Skin epidermis (tissue), 12 donors: ENCODE measurements at regions not wholly inside any gene's neighbourhood (a gene's known extent, or its start where the extent isn't known, plus 50 kb on each side); places are given as distances from the start of the nearest gene placed in this dataset.

Source experiments
- H3K27ac ChIP-seq, 21 experiments: fragments of 200-600 bp; sonication (generic) in 11 of 21; one replicate each; pipeline ENCODE4 v1.5.0; 2020; ENCODE audit warnings: mild to moderate bottlenecking in 3 of 21, inconsistent platforms in 2 of 21, moderate library complexity in 2 of 21
- H3K4me3 ChIP-seq, 7 experiments: fragments of 200-600 bp; sonication (generic) in 2 of 7; one replicate each; pipeline ENCODE4 v1.5.0; 2020; ENCODE audit warnings: inconsistent platforms in 2 of 7, mild to moderate bottlenecking in 2 of 7, moderate library complexity in 1 of 7

DNA sequence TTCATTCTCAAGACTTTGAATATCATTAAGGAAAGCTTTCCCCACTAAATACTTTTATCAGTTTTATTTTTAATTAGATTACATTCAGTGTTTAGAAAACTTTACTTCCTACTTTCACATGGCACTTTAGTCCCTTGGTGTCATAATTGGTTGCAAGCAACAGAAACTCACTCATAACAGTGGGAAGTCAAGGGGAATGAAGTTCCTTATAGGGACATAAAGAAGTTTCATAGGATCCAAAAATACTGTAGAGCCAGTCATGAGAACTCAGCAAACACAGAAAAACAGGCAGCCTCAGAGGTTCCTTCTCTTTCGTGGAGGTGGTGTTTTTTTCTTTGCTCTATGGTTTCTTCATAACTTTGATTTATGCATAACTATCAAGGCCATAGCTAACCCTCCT, 809.0 kb downstream of the BCL11A start:
- no peak overlapping the region for H3K27ac ChIP-seq
- no peak overlapping the region for H3K4me3 ChIP-seq

DNA sequence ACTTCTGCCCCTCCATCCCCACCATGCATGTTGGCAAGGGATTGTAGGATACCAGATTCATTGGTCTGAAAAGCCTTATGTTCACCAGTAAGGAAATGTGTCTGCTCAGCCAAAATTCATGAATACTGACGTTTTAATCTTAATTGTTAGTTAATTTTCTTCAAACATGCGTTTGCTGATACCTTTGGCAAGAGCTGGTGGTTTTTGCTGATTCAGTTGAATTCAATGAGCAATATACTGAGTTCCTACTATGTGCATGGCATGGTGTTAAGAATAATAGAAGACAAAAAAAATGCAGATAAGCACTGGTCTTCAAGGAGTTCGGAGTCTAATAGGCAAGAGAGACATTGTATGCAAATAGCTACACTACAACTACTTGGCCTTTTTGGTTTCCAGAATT, 811.6 kb downstream of the BCL11A start:
- no peak overlapping the region for H3K4me3 ChIP-seq
- no peak overlapping the region for H3K27ac ChIP-seq

DNA sequence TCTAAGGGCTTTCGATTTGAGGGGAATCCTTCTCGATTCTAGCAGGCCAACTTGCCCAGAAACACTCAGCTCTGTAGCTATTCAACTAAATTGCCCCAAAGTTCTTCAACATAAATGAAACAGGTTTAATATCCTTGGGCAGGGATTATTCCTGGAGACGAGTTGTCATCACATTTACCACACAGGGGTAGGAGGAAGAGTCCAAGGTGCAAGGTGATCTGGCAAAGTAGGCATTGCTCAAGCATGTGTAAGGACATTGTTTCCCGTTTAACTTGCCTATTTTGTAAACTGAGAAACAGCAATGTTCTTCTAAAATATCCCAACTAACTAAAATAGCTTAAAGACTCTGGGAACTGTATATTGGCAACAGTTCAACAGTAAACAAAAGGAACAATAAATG, 814.3 kb downstream of the BCL11A start:
- no peak overlapping the region for H3K4me3 ChIP-seq

DNA sequence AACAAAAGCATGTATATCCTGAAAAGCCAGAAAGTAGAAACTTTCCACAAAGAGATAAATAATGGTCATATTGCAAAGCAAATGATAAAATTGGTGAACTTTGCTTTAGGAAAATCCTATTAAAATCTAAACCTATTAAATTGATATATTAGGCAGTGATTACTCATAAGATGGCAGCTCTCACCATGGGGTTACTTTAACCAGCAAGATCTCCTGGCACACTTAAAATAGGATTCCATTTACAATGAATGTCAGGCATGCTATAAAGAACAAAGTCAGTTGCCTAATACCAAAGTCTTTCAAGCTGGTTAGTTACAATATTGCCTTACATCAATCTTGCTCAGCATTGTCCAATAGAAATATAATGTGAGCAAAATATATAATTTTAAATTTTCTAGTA, 816.2 kb downstream of the BCL11A start:
- H3K4me3 ChIP-seq: no peak overlapping the region
- H3K27ac ChIP-seq: no peak overlapping the region

More for the DNA sequence above, 814.3 kb downstream of the BCL11A start:
- no peak overlapping the region for H3K27ac ChIP-seq

DNA sequence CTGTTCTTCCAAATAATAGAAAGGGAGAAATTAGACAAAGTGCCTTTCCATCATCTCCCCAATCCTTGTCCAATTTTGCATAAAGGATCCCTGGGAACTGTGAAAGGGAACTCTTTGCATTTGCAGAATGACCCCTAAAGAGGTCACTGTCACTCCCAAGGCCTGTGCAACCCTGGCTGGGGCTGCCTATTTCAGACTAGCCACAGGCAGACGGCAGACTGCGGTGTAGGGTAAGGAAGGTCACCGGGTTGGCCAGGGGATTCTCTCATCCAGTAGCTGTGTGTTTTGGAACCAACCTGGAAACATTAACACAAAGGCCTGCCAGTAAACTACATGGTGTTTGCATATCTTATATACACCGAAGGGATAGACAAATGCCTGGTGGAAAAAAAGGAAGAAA, 818.7 kb downstream of the BCL11A start:
- Histone ChIP-seq H3K4me3 (no peak overlapping the region), H3K27ac (no peak overlapping the region)

DNA sequence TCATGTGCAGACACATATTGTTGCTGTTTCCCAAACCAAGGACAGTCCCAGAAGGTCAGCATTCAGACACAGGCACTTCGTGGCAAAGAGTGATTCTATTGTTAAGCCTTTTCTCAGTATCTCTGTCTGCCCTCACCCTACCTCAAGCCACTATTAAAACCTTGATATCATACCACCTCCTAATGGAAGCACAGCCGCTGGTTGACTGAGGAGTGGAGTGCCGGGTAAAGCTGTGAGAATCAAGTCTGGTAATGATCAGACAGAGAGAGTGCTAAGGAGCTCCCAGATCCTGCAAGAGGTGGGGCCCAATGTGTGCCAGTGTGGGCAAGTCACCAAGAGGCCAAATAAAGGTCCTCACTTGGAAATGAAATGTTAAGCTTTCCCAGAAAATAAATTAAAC, 819.5 kb downstream of the BCL11A start:
- Histone ChIP-seq H3K27ac (no peak overlapping the region), H3K4me3 (no peak overlapping the region)

DNA sequence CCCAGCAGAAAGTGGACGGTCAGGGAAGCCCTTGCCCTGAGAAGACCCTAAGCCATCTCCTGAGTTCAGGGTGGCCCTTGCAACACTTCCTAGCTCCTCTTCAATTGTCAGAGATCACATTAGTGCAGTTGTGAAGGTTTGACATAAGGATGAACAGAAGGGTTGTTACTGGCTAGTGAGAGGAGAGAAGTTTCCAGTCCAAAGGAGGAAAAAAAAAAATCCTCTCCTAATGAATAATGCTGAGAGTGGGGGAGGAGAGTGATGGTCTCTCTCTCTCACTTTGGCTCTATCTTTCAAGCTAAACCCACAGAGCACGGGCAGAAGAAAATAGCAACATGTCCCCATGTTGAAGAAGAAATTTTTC, 819.9 kb downstream of the BCL11A start:
- H3K27ac ChIP-seq: no peak overlapping the region

DNA sequence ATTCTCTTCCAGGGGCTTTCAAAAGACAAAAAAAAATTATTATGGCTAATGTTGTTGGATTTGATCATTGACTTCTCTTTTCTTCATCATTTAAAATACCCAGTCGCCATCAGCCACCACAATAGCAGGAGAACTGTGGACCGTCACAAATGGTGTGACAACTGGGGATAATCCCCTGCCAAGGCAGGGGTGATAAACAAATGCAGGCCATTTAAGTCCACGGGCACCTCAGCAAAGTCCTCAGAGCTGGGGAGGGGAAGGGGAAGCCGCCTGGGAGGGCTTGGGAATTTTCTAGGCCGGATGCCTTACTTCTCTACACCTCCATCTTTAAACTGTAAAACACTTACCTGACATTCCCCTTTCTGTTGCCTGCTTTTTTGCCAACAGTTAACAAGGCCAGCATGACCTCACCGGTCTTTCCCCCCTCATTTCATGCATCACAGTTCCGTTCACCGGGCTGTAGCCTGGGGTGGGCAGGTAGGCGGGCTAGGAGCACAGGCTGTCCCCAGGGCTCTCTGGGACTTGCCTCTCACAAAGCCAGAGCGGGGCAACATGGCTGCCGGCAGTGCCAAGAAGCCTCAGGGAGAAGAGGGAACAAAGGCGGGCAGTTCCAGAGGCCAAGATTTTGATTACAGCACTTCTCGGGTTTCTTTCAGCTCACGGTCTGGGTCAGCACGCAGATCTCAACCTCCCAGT, 820.4 kb downstream of the BCL11A start:
- Histone ChIP-seq H3K27ac (no peak overlapping the region), H3K4me3 (no peak overlapping the region)

More for the DNA sequence above, 819.9 kb downstream of the BCL11A start:
- H3K4me3 ChIP-seq: no peak overlapping the region

DNA sequence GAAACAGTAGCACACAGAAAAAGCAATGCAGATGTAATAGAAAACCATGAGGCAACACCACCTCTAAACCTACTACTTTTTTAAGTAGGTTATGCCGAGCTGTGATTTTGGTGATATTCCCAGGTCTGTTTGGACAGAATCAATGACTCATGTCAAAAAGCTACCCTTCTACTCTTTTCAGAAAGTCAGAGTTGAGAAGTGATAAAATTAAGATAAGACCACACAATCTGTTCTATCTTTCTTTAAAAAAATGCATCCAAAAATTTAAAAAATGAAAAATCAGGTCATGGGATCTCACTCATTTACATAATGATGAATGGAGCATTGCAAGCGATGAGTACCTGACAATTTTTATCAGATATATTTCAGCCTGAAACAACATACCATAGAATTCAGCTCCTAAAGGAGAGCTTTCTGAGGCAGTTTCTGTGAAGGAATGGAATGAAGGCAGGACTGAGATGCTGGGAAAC, 826.3 kb downstream of the BCL11A start:
- Histone ChIP-seq H3K27ac (no peak overlapping the region), H3K4me3 (no peak overlapping the region)

DNA sequence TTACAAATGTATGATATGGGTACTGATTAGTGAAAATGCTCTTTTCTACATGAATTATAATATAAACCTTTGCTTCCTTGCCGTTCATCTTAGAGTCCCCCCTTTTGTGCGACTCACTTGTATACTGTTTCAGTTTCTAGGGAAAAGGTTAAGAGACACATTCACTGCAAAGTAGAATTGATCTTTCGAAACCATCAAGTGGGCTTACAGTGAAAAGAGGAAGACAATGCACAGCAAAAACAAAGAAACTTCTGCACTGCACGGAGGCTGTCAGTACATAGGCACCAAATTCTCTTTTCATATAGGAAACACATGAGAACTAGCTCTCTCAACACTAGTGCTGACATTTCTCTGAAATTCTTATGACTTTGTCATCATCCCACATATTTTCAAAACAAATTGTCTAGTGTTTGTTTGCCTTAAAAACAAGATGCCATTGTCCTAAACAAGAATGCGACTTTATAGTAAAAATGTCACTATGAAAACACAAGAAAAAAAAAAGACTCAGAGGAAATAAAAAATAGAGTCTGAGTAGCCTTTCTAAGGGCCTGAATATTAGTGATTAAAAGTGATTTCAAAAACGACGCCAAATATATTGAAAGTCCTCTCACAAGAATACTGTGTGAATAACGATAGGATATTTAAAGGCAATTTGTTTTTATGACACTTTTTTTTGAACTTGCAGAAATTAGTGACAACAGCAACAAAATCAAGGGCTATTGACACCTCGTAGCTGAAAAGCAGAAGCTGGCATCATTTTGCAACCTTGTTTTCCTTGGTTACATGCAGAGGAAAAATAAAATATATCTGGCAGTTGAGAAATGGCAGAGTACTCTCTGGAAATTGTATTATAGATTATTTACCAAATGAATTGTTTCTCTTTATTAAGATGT, 827.0 kb downstream of the BCL11A start:
- Histone ChIP-seq H3K27ac (no peak overlapping the region), H3K4me3 (no peak overlapping the region)

DNA sequence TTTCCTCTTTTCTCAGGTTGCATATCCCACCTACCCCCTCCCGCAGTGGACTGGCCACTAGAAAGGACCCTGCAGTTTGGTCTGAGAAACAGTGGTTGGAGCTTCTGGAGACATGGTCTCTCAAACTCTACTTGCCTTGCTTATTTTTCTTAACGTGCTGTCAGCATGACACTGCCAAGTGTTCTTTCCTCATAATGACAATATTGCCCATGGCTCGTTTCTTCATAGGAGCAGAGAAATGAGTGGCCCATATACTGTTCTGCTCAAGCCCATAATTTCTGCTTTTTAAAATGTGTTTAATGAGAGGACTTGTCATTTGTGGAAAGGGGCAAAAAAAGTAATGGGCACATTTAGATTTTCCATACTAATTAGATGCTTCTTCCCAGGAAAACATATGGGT, 828.7 kb downstream of the BCL11A start:
- H3K4me3 ChIP-seq: no peak overlapping the region
- no peak overlapping the region for H3K27ac ChIP-seq

DNA sequence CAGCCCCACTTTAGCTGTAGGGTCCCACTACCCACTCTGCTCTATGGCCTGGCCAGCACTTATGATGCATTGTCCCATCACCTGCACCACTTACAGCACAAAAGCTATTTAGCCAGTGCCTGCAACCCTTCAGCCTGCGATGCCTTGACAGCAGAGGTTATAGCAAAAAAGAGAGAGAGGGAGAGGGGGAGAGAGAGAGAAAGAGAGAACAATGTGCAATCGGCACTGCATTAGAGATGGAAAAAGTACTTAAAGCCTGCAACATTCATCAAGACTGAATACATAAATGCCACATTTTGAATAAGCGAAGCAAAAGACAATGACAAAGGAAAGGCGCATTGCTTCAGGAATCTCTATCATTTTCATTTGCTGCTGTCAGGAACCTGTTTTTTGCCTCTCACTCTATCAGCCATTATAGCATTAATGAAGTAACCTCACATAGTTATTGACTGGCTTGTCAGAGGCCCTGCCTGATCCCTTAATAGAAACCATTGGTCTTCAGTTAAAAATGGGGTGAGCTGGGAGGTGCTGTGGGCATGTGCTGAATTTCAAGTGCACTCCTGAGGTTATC, 833.1 kb downstream of the BCL11A start:
- H3K4me3 ChIP-seq: no peak overlapping the region
- no peak overlapping the region for H3K27ac ChIP-seq

DNA sequence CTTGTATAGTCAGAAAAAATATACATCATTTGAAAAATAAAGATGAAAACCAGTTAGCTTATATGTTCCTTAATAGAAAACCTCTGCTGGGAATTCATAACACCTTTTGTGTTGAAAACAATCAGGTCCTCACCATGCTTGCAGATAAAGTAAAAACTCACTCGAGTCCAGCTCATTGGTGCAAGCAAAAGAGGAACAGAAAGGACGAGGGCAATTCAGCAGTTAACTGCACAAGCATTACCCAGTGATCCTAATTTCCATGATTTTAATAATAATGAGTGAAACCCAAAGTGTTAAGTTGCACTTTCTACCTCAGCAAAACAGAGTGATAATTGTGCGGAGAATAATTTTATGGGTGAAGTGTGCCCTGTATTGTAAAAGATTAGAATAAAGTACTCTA, 839.9 kb downstream of the BCL11A start:
- H3K4me3 ChIP-seq: no peak overlapping the region
- no peak overlapping the region for H3K27ac ChIP-seq

DNA sequence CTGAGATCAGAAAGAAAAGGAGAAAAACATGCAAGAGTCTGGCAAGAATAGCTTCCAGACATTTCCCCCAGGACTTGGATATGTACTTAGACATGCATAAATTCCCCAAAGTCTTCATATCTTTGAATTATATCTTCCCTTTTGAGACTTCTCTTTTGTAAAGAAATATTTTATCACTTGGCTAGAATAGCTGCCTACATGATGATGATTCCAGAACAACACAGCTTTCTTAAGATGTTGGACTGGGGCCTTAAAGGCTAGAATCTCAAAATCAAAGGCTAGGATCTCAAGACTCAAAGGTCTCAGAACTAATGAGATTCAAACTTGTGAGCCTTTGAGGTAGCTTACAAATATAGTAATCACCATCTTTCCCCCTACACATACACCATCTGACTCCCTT, 842.3 kb downstream of the BCL11A start:
- H3K27ac ChIP-seq: no peak overlapping the region
- H3K4me3 ChIP-seq: no peak overlapping the region

DNA sequence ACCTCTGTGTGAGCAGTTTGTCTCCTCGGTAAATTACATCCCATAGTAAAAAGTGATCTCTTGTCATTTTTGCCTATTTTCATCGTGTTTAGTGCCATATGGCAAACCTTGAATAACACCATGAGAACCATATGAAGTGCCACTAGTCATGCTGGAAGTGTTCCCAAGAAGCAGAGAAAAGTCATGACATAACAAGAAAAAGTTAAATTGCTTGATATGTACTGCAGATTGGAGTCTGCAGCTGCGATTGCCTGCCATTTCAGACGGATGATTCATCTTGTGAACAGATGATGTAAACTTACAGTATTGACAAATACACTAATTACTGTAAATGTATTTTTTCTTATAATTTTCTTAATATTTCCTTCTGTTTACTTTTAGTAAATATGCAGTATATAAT, 846.7 kb downstream of the BCL11A start:
- no peak overlapping the region for H3K4me3 ChIP-seq

DNA sequence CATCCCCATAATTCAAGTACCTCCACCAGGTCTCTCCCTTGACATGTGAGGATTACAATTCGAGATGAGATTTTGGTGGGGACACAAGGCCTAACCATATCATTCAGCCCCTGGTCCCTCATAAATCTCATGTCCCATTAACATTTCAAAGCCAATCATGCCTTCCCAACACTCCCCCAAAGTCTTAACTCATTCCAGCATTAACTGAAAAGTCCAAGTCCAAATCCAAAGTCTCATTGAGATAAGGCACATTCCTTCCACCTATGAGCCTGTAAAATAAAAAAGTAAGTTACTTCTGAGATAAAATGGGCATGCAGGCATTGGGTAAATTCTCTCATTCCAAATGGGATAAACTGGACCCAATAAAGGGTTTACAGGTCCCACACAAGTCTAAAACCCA, 849.7 kb downstream of the BCL11A start:
- H3K4me3 ChIP-seq: no peak overlapping the region
- H3K27ac ChIP-seq: no peak overlapping the region

More for the DNA sequence above, 846.7 kb downstream of the BCL11A start:
- no peak overlapping the region for H3K27ac ChIP-seq

DNA sequence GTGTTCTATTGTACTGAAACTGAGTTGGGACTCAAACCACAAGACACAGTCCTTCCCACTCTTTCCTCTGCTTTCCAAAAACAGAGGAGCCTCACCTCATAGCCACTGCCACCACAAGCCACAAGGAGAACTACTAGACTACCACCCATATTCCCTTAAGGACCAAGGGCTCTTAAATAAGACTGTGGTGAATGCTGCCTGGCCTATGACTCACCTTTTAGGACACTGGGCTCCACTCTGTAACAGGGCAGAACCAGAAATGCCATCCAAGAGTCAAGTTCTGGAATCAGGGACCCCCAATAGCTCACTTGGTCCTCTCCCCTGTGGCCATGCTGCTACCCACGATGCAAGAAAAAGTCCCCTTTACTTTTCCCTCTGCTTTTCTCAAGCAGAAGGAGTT, 851.4 kb downstream of the BCL11A start:
- Histone ChIP-seq H3K27ac (no peak overlapping the region), H3K4me3 (no peak overlapping the region)

DNA sequence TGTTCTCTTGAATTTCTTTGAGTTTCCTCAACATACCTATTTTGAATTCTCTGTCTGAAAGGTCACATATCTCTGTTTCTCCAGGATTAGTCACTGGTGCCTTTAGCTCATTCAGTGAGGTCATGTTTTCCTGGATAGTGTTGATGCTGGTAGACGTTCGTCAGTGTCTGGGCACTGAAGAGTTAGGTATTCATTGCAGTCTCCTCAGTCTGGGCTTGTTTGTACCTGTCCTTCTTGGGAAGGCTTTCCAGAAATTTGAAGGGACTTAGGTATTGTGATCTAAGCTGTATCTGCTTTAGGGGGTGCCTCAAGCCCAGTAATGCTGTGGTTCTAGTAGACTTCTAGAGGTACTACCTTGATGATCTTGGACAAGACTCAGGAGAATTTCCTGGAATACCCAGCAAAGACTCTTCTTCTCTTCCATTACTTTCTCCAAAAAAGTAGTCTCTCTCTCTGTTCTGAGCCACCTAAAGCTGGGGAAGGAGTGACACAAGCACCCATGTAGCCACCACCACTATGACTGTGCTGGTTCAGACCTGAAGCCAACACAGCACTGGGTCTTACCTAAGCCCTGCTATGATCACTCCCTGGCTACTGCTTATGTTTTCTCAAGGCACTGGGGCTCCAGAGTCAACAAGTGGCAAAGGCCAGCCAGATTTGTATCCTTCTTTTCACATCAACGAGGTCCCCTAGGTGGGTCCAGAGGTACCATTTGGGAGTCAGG, 852.0 kb downstream of the BCL11A start:
- Histone ChIP-seq H3K27ac (no peak overlapping the region), H3K4me3 (no peak overlapping the region)

DNA sequence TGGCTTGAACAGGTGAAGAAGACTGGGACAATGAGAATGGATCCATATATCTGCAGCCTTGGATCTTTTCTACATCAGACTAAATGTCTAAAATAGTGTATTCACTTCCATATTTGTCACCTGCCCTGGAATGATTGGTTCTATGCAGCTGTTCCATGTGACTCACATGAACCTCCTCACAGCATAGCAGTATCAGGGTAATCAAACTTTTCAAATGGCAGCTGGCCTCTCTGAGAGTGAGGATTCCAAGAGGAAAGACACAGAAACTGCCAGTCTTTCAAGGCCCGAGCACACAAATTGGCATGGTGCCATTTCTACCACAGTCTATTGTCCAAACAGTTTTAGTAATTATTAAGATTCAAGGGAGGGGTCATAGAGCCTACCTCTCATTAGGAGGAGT, 859.3 kb downstream of the BCL11A start:
- no peak overlapping the region for H3K4me3 ChIP-seq
- H3K27ac ChIP-seq: no peak overlapping the region

DNA sequence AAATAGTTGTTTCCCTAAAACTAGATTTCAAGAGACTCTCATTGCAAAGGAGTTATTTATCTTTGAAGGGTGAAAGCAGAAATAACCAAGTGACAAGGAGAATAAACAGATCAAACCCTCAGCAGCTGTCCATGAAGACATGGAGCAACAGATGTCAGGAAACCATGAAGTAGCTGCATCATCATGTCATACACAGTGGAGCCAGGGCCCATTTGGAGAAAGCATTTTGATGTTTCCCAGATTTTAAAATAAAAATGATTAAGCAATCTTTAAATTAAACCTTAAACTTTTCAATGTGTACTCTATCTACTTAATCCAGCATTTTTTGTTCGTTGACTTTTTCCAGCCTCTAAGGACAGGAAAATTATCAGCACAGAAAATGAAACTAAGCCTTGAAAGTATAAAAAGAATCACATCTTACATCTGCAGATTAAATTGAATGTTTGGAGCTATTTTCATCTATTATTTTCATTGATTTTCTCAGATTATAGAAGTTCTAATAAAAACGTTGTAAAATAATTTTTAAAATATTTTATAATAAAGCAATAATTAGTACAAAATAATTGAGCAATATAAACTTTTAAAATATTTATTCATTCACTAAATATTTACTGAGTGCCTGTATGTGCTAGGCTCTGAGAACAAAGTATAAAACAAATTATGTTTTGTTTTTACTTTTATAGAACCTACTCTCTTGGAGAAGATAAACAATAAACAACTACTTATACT, 860.1 kb downstream of the BCL11A start:
- H3K27ac ChIP-seq: no peak overlapping the region
- H3K4me3 ChIP-seq: no peak overlapping the region
